HG03097 (cell line): ENCODE measurements at regions not wholly inside any gene's neighbourhood (a gene's known extent, or its start where the extent isn't known, plus 50 kb on each side); places are given as distances from the start of the nearest gene placed in this dataset.
"Not testable (repeated sequence)": the region's sequence is repeated elsewhere in the genome, so short reads cannot be mapped to it uniquely, and the experiment has no call there.

Experiments used
- ATAC-seq: cut with Tn5 transposase; IDR thresholded peaks from one replicate; pipeline ENCODE4 v1.9.1; 2021; ENCODE audit not compliant: unreplicated experiment, low FRiP score

- ATAC-seq = peak; percentile 77
Measured at GRCh38 chr9:30075451-30076199, 2308.8 kb upstream of the ACO1 start.

DNA sequence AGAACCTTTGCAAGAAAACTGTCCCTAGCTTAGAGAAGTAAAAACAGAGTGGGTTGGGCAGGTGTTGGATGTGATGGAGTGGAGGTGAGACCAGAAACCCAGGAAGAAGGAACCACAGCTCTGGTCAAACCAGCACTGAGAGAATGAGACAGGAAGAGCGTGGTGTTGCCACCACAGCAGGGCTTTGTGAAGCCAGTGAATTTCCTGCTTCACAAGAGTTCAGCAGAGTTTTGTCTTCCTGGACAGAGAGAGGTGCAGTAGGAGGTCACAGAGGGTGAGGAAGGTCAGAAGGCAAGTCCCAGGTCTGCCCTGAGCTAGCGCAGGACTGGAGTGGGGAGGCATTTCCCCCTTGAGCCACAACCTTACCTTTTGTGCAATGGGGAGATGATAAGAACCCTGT, 2306.2 kb upstream of the ACO1 start:
- peak; percentile 74 for ATAC-seq

DNA sequence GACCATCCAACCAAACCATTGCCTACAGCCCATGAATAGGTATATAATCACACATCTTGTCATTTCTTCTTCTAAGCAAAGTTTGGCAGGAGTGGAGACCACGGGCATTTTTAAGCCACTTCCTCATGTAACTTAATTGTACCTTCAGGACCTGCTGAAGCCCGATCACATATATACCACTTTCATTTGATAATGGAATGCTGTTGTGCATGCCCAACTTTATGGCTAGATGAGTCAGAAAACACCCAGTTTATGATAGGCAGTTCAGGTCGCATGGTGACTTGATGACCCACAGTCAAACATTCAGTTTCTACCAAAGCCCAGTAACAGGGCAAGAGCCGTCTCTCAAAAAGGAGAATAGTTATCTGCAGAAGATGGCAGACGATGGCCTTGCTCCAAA, 2295.0 kb upstream of the ACO1 start:
- no peak for ATAC-seq

- no peak for ATAC-seq
Measured at GRCh38 chr9:30103647-30104394, 2280.6 kb upstream of the ACO1 start.

GRCh38 chr9:30107134-30107533, 2277.3 kb upstream of the ACO1 start:
- ATAC-seq = not testable (repeated sequence)

GRCh38 chr9:30116673-30117217, 2267.7 kb upstream of the ACO1 start:
- no peak for ATAC-seq

GRCh38 chr9:30120666-30121065, 2263.8 kb upstream of the ACO1 start:
- no peak for ATAC-seq

DNA sequence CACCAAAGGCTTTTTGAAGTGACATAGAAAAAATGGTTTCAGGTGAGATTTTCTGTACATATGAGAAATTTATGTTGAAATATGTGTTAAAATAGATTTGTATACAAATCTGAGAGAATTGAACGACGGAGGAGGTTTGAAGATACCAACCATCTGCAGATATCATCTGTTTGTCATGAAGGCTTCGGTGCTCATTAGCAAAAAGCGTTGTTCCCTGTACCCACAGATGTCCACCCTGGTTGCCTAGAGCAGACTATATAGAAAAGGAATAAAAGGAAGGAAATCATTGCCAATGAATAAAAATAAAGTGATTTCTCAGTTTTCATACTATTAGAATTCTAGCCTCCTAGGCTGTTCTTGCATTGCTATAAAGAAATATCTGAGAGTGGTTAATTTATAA, 2262.8 kb upstream of the ACO1 start:
- ATAC-seq = no peak

DNA sequence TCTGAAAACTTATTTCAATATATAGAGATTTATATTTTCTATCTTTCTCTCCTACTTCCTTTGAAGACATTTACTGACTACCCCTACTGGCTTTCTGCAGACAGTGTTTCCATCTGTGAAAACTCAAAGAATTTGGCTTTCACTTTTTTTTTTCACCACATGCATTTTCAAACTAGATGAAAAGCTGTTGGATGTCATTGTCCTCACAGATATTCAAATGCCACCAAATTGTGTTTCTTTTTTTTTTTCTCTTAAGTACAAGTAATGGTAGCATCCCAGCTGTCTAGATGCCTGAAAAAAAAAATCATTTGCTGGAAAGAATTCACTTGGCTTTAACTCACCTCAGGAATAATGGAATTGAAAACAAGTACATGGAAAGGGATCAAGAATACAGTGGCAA, 2258.6 kb upstream of the ACO1 start:
- no peak for ATAC-seq

GRCh38 chr9:30127371-30127770, 2257.1 kb upstream of the ACO1 start:
- no peak for ATAC-seq

- ATAC-seq = no peak
Measured at GRCh38 chr9:30140407-30140806, 2244.0 kb upstream of the ACO1 start.

DNA sequence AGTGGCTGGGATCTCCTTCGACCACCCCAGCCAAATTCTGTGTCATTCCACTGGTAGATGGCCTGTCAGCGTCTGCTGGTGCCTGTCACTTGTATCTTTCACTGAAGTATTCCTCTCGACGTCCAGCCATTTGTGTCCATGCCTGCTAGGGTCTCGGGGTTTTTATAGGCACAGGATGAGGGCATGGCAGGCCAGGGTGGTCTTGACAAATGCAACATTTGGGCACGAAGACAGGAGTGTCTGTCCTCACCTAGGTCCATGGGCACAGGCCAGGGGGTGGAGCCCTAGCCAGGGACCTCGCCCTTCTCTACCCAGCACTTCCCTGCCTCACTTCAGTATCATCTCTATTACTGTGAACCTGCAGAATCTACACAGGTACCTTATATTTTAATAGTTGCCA, 2223.9 kb upstream of the ACO1 start:
- ATAC-seq = no peak

DNA sequence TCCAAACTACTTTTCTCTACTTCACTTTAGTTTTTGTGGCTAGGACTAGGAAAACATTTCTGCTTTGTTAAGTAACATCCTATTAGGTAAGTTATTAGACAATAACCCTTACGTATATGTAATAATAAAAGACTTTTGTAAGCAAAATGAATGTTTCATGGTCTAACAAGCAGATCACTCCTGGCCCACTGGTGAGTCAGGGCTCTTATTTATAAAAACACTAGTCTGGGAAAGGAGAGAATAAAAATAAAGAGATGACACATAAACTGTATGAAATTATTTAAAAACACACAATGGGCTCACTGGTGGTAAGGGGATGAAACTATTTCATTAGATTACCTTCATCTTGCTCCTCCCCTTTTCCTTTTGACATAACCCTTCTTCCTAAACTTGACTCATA, 2212.2 kb upstream of the ACO1 start:
- no peak for ATAC-seq

- no peak for ATAC-seq
Measured at GRCh38 chr9:30178610-30179009, 2205.8 kb upstream of the ACO1 start.

DNA sequence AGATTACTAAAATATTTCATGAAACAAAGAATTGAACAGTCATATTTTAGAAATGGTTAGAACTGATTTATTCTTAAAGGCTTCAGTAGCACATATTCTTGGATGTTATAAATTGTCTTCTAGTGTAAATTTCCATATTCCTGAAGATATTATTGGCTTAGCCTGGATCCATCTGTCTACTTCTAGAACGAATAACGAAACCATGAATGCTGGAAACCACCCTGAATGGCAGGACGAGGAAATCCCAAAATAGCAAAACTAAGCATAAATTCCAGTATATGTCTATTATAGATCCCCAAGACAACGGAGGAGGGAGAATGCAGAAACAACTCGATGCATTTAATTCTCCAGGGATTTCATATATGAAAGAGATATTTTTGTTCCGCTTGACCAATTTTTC, 2191.0 kb upstream of the ACO1 start:
- ATAC-seq = no peak

DNA sequence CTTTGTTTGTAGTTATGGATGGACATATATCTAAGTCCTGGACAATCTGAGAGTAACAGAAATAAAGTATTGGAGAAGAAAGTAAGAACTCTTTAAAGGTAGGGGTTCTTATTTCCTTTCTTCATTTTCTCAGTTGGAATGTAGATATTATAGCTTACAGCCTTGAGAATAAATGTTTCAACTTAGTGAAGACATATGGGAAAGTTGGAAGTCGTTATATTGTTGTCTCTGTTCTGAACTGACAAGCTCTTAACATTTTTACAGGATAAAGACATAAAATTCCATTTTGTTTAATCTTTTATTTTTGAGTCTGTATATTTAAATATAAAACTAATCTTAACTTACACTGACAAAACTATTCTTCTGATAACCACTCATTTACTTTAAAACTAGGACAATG, 2187.5 kb upstream of the ACO1 start:
- ATAC-seq = no peak

GRCh38 chr9:30197453-30197852, 2187.0 kb upstream of the ACO1 start:
- ATAC-seq = no peak

GRCh38 chr9:30197954-30198353, 2186.5 kb upstream of the ACO1 start:
- ATAC-seq = no peak

DNA sequence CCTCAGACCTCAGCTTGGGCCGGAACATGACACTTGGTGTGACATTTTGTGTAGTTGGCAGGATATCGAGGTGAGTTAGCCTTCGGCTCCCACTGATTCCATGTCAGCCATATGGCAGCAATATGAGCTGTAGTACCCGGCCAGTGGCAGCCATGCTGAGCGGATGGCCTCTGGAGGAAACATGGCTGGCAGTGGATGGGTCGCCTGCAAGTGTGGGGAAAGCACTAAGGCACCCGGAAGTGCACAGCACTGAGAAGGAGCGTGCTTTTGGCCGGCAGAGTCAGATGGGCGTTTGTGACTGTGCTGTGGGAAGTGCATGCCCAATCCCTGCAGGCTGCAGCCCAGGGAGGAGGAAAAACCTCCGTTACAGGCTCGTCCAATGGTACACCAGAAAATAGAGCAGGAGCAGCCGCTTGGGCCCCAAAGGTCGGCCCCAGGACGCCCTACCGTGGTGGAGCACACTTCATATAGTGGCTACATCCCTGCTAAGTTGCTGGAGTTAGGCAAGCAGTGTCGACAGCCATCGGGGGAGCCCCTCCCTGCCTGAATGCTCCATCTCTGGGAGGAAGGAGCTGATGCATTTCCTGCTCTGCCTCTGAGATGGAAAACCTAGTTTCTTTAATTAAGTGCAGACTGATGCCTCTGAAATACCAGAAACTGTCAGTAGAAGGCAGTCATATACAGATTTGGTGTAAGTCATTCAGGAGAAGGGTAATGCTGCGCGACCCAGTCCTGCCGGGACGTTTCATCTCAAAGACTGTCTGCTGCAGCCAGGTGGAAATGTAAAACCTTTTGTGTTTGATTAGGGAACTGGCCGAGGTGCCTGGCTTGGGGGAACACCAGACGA, 2185.8 kb upstream of the ACO1 start:
- no peak for ATAC-seq

DNA sequence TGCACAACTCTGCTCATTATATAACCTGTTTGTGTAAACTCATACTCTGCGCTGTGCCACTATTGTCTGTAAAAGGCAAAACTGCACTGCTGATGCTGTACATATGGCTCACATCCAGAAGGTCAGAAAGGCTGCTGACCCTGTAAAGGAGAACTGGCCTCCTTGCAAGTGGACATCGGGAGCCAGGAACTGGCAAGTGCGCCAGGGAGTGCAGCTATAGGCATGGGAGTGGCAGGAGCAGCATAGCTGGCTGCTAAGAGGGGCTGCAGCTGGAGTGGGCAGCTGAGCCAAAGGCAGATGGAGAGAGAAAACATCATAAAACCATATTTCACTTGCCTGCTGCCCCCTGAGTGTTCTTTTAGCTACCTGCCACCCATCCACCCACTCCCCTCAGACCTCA, 2183.4 kb upstream of the ACO1 start:
- ATAC-seq = no peak

- ATAC-seq = no peak
Measured at GRCh38 chr9:30235068-30235467, 2149.4 kb upstream of the ACO1 start.
